Left lung (tissue), 4 donors: ENCODE measurements at regions not wholly inside any gene's neighbourhood (a gene's known extent, or its start where the extent isn't known, plus 50 kb on each side); places are given as distances from the start of the nearest gene placed in this dataset.
A peak's percentile ranks its signal among the peaks of the same experiment; 100 is the strongest.

Experiments used
- ATAC-seq: fragments of 200-7000 bp; cut with Tn5 transposase; one replicate; pipeline ENCODE4 v1.9.1; 2020; ENCODE audit warnings: moderate library complexity
- DNase-seq, 4 donors: peaks; one replicate each; pipeline ENCODE4 v3.0.0-alpha.2; 2013 to 2020
- H3K27ac ChIP-seq, 2 donors: fragments of 200-600 bp; sonication (generic) in 1 of 2; one replicate each; pipeline versions ENCODE4 v1.5.0 to v1.8.0; 2020 to 2021
- H3K27me3 ChIP-seq, 2 donors: fragments of 200-600 bp; sonication (generic) in 1 of 2; one replicate each; pipeline versions ENCODE4 v1.5.0 to v1.8.0; 2020 to 2021
- H3K36me3 ChIP-seq, 2 donors: fragments of 200-600 bp; sonication (generic) in 1 of 2; one replicate each; pipeline versions ENCODE4 v1.5.0 to v1.8.0; 2020 to 2021
- H3K4me1 ChIP-seq, 2 donors: fragments of 200-600 bp; one replicate each; pipeline ENCODE4 v1.8.0; 2021
- H3K4me3 ChIP-seq, 2 donors: fragments of 200-600 bp; sonication (generic) in 1 of 2; one replicate each; pipeline versions ENCODE4 v1.5.0 to v1.8.0; 2020 to 2021; ENCODE audit warnings: mild to moderate bottlenecking in 1 of 2
- H3K9me3 ChIP-seq, 2 donors: fragments of 200-600 bp; sonication (generic) in 1 of 2; one replicate each; pipeline versions ENCODE4 v1.5.0 to v1.8.0; 2020 to 2021
- intact Hi-C, 2 donors: fragments of 100-400 bp; cut with DNase I; formaldehyde crosslinking; loops; one replicate each; pipeline versions ENCODE4 v1.11.2 to v1.14.2; 2022
- TF ChIP-seq, protein P1 (sequence below), 2 donors: fragments of 200-600 bp; sonication (generic) in 1 of 2; IDR thresholded peaks; one replicate each; pipeline versions ENCODE4 v1.5.0 to v1.8.0; 2021; ENCODE audit warnings: antibody characterized with exemption in 2 of 2
- donor health status: DM: no; HTN: yes; CAD: no.
- donor health status: DM: no; HTN: no; CAD: no.

DNA sequence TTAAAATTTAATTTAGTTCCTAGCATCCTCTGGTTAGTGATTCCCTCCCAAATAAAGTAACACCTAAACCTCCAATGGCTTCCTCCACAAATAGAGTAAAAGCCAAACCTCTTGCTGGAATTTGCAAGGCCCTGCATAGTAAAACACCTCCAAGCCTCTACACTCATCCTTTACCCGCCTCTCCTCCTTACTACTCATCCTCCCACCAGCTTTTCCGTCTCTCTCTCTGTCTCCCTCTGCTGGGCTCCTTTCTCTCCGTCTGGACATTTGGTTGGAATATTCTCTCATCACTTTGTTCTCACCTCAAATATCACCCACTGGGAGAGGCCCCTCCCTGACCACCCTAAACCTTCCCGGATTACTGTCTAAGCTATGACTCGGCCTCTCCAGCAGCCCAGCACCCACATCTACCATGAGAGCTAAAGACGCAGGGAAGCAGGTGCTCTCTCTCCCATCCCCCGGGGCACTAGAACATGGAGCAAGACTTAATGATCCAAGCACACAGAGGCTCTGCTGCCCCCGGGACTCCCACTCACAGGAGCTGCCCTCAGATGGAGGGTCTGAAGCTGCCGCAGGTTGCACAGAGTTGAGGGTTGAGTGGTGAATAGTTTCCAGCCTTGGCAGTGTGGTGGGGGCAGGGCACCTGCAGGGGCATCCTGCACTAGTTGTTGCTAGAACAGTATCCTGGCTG lies 167.2 kb downstream of the FBXO15 start:
- Histone ChIP-seq H3K27ac (no peak overlapping the region), H3K4me1 (no peaks in the 10 kb centered on the region), H3K36me3 (no peaks in the 10 kb centered on the region), H3K27me3 (no peaks in the 10 kb centered on the region), H3K4me3 (no peak overlapping the region), H3K9me3 (no peaks in the 10 kb centered on the region)
- ATAC-seq (no peak), DNase-seq (no peak)
- intact Hi-C loops: no loop called here
- TF ChIP-seq, protein P1, sequence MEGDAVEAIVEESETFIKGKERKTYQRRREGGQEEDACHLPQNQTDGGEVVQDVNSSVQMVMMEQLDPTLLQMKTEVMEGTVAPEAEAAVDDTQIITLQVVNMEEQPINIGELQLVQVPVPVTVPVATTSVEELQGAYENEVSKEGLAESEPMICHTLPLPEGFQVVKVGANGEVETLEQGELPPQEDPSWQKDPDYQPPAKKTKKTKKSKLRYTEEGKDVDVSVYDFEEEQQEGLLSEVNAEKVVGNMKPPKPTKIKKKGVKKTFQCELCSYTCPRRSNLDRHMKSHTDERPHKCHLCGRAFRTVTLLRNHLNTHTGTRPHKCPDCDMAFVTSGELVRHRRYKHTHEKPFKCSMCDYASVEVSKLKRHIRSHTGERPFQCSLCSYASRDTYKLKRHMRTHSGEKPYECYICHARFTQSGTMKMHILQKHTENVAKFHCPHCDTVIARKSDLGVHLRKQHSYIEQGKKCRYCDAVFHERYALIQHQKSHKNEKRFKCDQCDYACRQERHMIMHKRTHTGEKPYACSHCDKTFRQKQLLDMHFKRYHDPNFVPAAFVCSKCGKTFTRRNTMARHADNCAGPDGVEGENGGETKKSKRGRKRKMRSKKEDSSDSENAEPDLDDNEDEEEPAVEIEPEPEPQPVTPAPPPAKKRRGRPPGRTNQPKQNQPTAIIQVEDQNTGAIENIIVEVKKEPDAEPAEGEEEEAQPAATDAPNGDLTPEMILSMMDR (IDR thresholded peaks at IDR 0.05): no peak

DNA sequence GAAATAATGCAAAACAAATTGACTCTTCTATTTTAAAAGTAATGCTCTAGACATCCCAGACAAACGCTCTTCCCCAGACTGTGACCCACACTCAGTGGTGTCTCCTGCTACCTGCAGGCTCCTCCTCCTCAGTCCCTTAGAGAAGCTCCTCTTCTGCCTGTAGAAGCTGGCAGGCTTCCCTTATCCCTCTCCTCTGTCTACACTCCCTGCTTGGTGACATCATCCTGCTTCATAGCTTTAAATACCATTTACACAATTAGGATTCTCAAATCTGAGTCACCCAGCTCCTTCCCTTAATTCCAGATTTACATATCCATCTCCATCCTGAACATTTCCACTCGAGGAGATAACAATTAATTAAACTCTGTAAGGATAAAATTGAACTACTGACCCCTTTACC lies 167.9 kb downstream of the FBXO15 start:
- no peaks in the 10 kb centered on the region for H3K36me3 ChIP-seq
- H3K27ac ChIP-seq: no peak overlapping the region
- no peaks in the 10 kb centered on the region for H3K9me3 ChIP-seq
- no peak for ATAC-seq
- H3K27me3 ChIP-seq: no peaks in the 10 kb centered on the region
- no peak for DNase-seq
- TF ChIP-seq, protein P1 (IDR thresholded peaks at IDR 0.05): no peak
- no peak overlapping the region for H3K4me3 ChIP-seq
- intact Hi-C loops: no loop called here
- H3K4me1 ChIP-seq: no peaks in the 10 kb centered on the region

DNA sequence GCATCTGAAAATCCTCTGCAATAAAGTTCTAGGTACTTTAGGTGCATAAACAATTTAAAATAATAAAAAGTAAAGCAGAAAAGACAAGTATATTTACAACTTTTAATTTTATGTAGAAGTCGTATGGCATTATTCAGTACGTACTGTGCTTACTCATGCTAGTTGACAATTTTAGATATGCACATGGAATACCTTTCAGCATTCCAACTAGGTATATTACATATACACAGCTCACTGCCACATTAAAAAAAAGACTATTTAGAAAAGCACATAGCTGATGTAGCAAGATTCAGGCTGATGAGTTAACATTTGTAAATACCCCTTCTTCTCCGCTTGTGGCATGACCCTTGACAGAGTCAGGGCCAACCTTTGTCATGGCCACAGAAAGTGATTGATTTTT lies 171.2 kb downstream of the FBXO15 start:
- DNase-seq (no peak), ATAC-seq (no peak)
- Histone ChIP-seq H3K27ac (no peak overlapping the region), H3K36me3 (no peaks in the 10 kb centered on the region), H3K9me3 (no peaks in the 10 kb centered on the region), H3K27me3 (no peaks in the 10 kb centered on the region), H3K4me1 (no peaks in the 10 kb centered on the region), H3K4me3 (no peak overlapping the region)
- TF ChIP-seq, protein P1 (IDR thresholded peaks at IDR 0.05): no peak
- intact Hi-C loops: no loop called here

DNA sequence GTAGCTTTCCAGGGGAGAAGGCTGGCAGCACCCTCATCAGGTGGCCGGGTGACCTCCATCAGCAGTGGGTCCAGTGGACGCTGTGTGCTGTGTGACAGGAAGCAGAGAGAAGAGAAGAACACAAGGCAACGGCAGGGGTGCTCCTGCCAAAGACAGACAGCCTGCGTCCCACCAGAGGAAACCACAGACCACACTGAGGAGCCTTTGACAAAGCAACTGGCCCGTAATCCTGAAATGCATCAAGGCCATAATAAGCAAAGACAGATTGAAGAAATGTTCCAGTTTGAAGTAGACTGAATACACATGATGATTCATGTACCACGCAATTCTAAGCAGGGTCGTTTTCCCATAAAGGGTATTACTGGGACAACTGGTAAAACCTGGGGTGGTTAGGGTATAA lies 172.4 kb downstream of the FBXO15 start:
- TF ChIP-seq, protein P1 (IDR thresholded peaks at IDR 0.05): no peak
- DNase-seq (no peak), ATAC-seq (peak; percentile 19)
- H3K36me3 ChIP-seq: no peaks in the 10 kb centered on the region
- no peaks in the 10 kb centered on the region for H3K27me3 ChIP-seq
- H3K4me3 ChIP-seq: no peak overlapping the region
- intact Hi-C loops: no loop called here
- no peak overlapping the region for H3K27ac ChIP-seq
- no peaks in the 10 kb centered on the region for H3K4me1 ChIP-seq
- no peaks in the 10 kb centered on the region for H3K9me3 ChIP-seq

DNA sequence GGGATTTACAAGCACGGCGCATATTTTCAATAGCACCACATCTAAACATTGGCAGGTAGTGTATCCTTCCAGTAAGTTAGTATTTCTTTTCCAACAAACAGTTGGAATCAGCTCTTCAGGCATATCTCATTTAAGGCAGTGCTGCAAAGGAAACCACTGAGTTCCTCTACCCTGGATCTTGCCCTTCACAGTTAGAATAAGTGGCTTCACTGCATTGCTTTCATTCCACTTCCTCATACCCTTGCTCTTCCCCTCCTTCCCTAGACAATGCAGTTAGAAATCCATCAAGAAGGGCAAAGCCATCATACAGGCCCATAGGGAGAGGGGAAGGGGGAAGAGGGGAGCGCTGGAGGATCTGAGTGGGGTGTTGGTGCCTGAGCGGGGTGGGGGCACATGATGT lies 173.7 kb downstream of the FBXO15 start:
- Histone ChIP-seq H3K4me1 (no peaks in the 10 kb centered on the region), H3K27me3 (no peaks in the 10 kb centered on the region), H3K4me3 (no peak overlapping the region), H3K27ac (no peak overlapping the region), H3K9me3 (no peaks in the 10 kb centered on the region), H3K36me3 (no peaks in the 10 kb centered on the region)
- TF ChIP-seq, protein P1 (IDR thresholded peaks at IDR 0.05): no peak
- DNase-seq (no peak), ATAC-seq (no peak)
- intact Hi-C loops: no loop called here
